Effector CD8-positive, alpha-beta T cell (primary cell): ENCODE measurements at regions not wholly inside any gene's neighbourhood (a gene's known extent, or its start where the extent isn't known, plus 50 kb on each side); places are given as distances from the start of the nearest gene placed in this dataset.
"Not testable (repeated sequence)": the region's sequence is repeated elsewhere in the genome, so short reads cannot be mapped to it uniquely, and the experiment has no call there.

ENCODE experiments used
- DNase-seq: peaks from one replicate; lab custom pipeline; 2025; lab: John Stamatoyannopoulos, UW

- DNase-seq = no peak
These were observed 260.4 kb downstream of the FAM43A start for GRCh38 chr3:194946091-194946490.

GRCh38 chr3:194949592-194949991 lies 263.9 kb downstream of the FAM43A start:
- no peak for DNase-seq

GRCh38 chr3:194950906-194951628 lies 265.4 kb downstream of the FAM43A start:
- no peak for DNase-seq

- DNase-seq = not testable (repeated sequence)
These were observed 265.9 kb downstream of the FAM43A start for GRCh38 chr3:194951629-194951920.

- DNase-seq = no peak
These were observed 266.4 kb downstream of the FAM43A start for GRCh38 chr3:194951931-194952582.

GRCh38 chr3:194952841-194953241 lies 267.2 kb downstream of the FAM43A start:
- no peak for DNase-seq

GRCh38 chr3:194953291-194953690 lies 267.6 kb downstream of the FAM43A start:
- no peak for DNase-seq

- DNase-seq = no peak
These were observed 269.9 kb downstream of the FAM43A start for GRCh38 chr3:194955546-194955945.

GRCh38 chr3:194955979-194956696 lies 270.5 kb downstream of the FAM43A start:
- DNase-seq = no peak

GRCh38 chr3:194956697-194957396 lies 271.2 kb downstream of the FAM43A start:
- no peak for DNase-seq

- no peak for DNase-seq
These were observed 272.1 kb downstream of the FAM43A start for GRCh38 chr3:194957743-194958240.

- DNase-seq = no peak
These were observed 273.5 kb downstream of the FAM43A start for GRCh38 chr3:194959217-194959616.

- DNase-seq = not testable (repeated sequence)
These were observed 274.0 kb downstream of the FAM43A start for GRCh38 chr3:194959666-194960065.

- no peak for DNase-seq
These were observed 274.9 kb downstream of the FAM43A start for GRCh38 chr3:194960446-194961032.

GRCh38 chr3:194961149-194961548 lies 275.5 kb downstream of the FAM43A start:
- no peak for DNase-seq

- DNase-seq = no peak
These were observed 275.9 kb downstream of the FAM43A start for GRCh38 chr3:194961571-194961970.

GRCh38 chr3:194962056-194962455 lies 276.4 kb downstream of the FAM43A start:
- no peak for DNase-seq

- no peak for DNase-seq
These were observed 279.1 kb downstream of the FAM43A start for GRCh38 chr3:194964809-194965208.

- no peak for DNase-seq
These were observed 281.8 kb downstream of the FAM43A start for GRCh38 chr3:194967151-194968117.

GRCh38 chr3:194970066-194970465 lies 284.4 kb downstream of the FAM43A start:
- no peak for DNase-seq

GRCh38 chr3:194971009-194971408 lies 285.3 kb downstream of the FAM43A start:
- no peak for DNase-seq
